ENCODE measurements at regions not wholly inside any gene's neighbourhood (a gene's known extent, or its start where the extent isn't known, plus 50 kb on each side); places are given as distances from the start of the nearest gene placed in this dataset.

DNA sequence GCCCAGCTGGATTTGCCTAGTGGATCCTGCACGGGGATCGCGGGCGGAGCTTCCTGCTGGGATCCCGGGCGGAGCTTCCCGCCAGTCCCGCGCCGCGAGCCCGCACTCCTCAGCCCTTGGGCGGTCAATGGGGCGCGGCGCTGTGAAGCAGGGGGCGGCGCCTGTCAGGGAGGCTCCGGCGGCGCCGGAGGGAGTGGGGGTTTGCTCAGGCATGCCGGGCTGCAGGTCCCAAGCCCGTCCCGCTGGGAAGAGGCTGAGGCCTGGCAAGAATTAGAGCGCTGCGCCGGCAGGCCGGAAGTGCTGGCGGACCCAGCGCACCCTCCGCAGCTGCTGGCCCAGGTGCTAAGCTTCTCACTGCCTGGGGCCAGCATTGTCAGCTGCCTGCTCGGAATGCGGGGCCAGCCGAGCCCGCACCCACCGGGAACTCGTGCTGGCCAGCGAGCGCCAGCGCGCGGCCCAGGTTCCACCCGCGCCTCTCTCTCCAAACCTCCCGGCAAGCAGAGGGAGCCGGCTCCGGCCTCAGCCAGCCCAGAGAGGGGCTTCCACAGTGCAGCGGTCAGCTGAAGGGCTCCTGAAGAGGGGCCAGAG lies 119.6 kb downstream of the PRR20E start:
- ChIA-PET CTCF (no interaction called here), POLR2A (no interaction called here), SMC1A (ENCODE audit: uncharacterized antibody, unreplicated experiment) (no interaction called here), RAD21 (ENCODE audit: unreplicated experiment) (no interaction called here)
- H4K20me1 ChIP-seq (ENCODE audit: control insufficient read depth, insufficient read depth), result no peaks in the 10 kb centered on the region
- no peak overlapping the region for H3K4me3 ChIP-seq
- H3K36me3 ChIP-seq (ENCODE audit: control insufficient read depth in 2 of 2, insufficient read depth in 2 of 2, low read length in 1 of 2), result no peaks in the 10 kb centered on the region
- BruUV-seq (replicated peaks), result no TSS peak
- H2AFZ ChIP-seq (ENCODE audit: control insufficient read depth, low read depth, low read length), result no peak overlapping the region
- H3K9me3 ChIP-seq (replicated peaks; ENCODE audit: control insufficient read depth, insufficient read depth, low read length), result no peaks in the 10 kb centered on the region; the same call in 2 of the 3 replicates
- FAIRE-seq (no peak), DNase-seq (ENCODE audit: low read depth, low spot score) (no peak), ATAC-seq (no peak)
- H3K9ac ChIP-seq (ENCODE audit: control insufficient read depth, insufficient read depth, low read length), result no peak overlapping the region
- H3K27me3 ChIP-seq (replicated peaks in 1 of 2; ENCODE audit: control insufficient read depth in 2 of 2, insufficient read depth in 2 of 2, low read length in 1 of 2), result no peaks in the 10 kb centered on the region
- intact Hi-C loops (cut with micrococcal nuclease; ENCODE audit: unreplicated experiment), result no loop called here
- no peaks in the 10 kb centered on the region for H3K79me2 ChIP-seq (ENCODE audit: control insufficient read depth, insufficient read depth, low read length)
- in situ Hi-C loops (cut with MboI), result no loop called here
- no peaks in the 10 kb centered on the region for H3K4me1 ChIP-seq (ENCODE audit: control insufficient read depth, insufficient read depth, low read length)
- H3K27ac ChIP-seq (ENCODE audit: control insufficient read depth, insufficient read depth), result no peak overlapping the region
- WGBS (ENCODE audit: insufficient coverage, insufficient replicate concordance, low lambda C conversion rate, missing lambda C conversion rate), result 76% methylated on average over 48 of the region's 49 CpGs
- no peak overlapping the region for H3K4me2 ChIP-seq (ENCODE audit: control insufficient read depth, insufficient read depth)
- TF ChIP-seq RBBP5 (conservative IDR thresholded peaks at IDR 0.05) (no peak), RELB (IDR thresholded peaks at IDR 0.05; ENCODE audit: low read depth) (no peak), EED (IDR thresholded peaks at IDR 0.05; ENCODE audit: low read depth) (no peak), CHD4 (IDR thresholded peaks at IDR 0.05) (no peak), SREBF2 (IDR thresholded peaks at IDR 0.05; ENCODE audit: low read length) (no peak), ATF3 (IDR thresholded peaks at IDR 0.05; ENCODE audit: borderline replicate concordance, extremely low read depth, low read depth, low read length) (no peak), NFYB (IDR thresholded peaks at IDR 0.05; ENCODE audit: insufficient read depth, low read depth, low read length) (no peak), ETV6 (conservative IDR thresholded peaks at IDR 0.05 in 1 of 2, IDR thresholded peaks at IDR 0.05 in 1 of 2; ENCODE audit: borderline replicate concordance in 1 of 2, low read depth in 1 of 2) (no peak), NKRF (conservative IDR thresholded peaks at IDR 0.05) (no peak), HDAC6 (IDR thresholded peaks at IDR 0.05; ENCODE audit: unreplicated experiment) (no peak), ZNF592 (IDR thresholded peaks at IDR 0.05) (no peak), MYB (IDR thresholded peaks at IDR 0.05; ENCODE audit: borderline replicate concordance, low read depth, low read length) (no peak), NR2C1 (IDR thresholded peaks at IDR 0.05) (no peak), STAT3 (IDR thresholded peaks at IDR 0.05; ENCODE audit: low read depth, low read length) (no peak), CREB1 (IDR thresholded peaks at IDR 0.05; ENCODE audit: low read depth) (no peak)
- TF ChIP-seq, protein P1, sequence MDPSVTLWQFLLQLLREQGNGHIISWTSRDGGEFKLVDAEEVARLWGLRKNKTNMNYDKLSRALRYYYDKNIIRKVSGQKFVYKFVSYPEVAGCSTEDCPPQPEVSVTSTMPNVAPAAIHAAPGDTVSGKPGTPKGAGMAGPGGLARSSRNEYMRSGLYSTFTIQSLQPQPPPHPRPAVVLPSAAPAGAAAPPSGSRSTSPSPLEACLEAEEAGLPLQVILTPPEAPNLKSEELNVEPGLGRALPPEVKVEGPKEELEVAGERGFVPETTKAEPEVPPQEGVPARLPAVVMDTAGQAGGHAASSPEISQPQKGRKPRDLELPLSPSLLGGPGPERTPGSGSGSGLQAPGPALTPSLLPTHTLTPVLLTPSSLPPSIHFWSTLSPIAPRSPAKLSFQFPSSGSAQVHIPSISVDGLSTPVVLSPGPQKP (IDR thresholded peaks at IDR 0.05; ENCODE audit: low read depth, low read length), result no peak

Measured in GM12878 (cell line).